H9 (cell line): ENCODE measurements at regions not wholly inside any gene's neighbourhood (a gene's known extent, or its start where the extent isn't known, plus 50 kb on each side); places are given as distances from the start of the nearest gene placed in this dataset.

Experiments used
- DNase-seq: peaks from one replicate; pipeline ENCODE4 v3.0.0-alpha.2; 2017
- H2AFZ ChIP-seq: one replicate; pipeline ENCODE4 v1.6.1; 2013; ENCODE audit warnings: mild to moderate bottlenecking, low read length, control low read depth, moderate library complexity
- H2AK5ac ChIP-seq: 2 replicates; pipeline ENCODE4 v1.6.1; 2013; ENCODE audit warnings: low read length, control low read depth, mixed read lengths; ENCODE audit not compliant: insufficient read length
- H2BK120ac ChIP-seq: one replicate; pipeline ENCODE4 v1.6.1; 2013; ENCODE audit warnings: low read depth, mild to moderate bottlenecking, low read length, control low read depth, inconsistent platforms; ENCODE audit not compliant: poor library complexity, severe bottlenecking
- H2BK12ac ChIP-seq: 2 replicates; pipeline ENCODE4 v1.6.1; 2013; ENCODE audit warnings: low read length, control low read depth, mixed read lengths, low read depth; ENCODE audit not compliant: insufficient read length
- H2BK15ac ChIP-seq: 2 replicates; pipeline ENCODE4 v1.6.1; 2013; ENCODE audit warnings: low read depth, low read length, control low read depth
- H2BK20ac ChIP-seq: one replicate; pipeline ENCODE4 v1.6.1; 2013; ENCODE audit warnings: low read depth, mild to moderate bottlenecking, low read length, control low read depth, inconsistent platforms; ENCODE audit not compliant: poor library complexity, severe bottlenecking
- H2BK5ac ChIP-seq: 2 replicates; pipeline ENCODE4 v1.6.1; 2013; ENCODE audit warnings: low read length, control low read depth, mixed read lengths; ENCODE audit not compliant: insufficient read length
- H3K14ac ChIP-seq: 2 replicates; pipeline ENCODE4 v1.6.1; 2013; ENCODE audit warnings: low read length, control low read depth; ENCODE audit not compliant: insufficient read depth
- H3K18ac ChIP-seq: 2 replicates; pipeline ENCODE4 v1.6.1; 2013; ENCODE audit warnings: low read depth, mild to moderate bottlenecking, mixed read lengths, low read length, control low read depth; ENCODE audit not compliant: insufficient read length
- H3K23ac ChIP-seq: 2 replicates; pipeline ENCODE4 v1.6.1; 2013; ENCODE audit warnings: low read length, control low read depth, mixed read lengths, low read depth; ENCODE audit not compliant: insufficient read length
- H3K23me2 ChIP-seq: 2 replicates; pipeline ENCODE4 v1.6.1; 2013; ENCODE audit warnings: low read depth, mild to moderate bottlenecking, mixed read lengths, low read length, control low read depth; ENCODE audit not compliant: insufficient read length, poor library complexity, severe bottlenecking
- H3K27ac ChIP-seq: 2 replicates; pipeline ENCODE4 v1.5.1; 2013; ENCODE audit warnings: low read length, control low read depth, mixed read lengths, low read depth; ENCODE audit not compliant: insufficient read length
- H3K27me3 ChIP-seq: 2 replicates; pipeline ENCODE4 v1.6.1; 2013; ENCODE audit warnings: low read length, control low read depth, inconsistent platforms; ENCODE audit not compliant: insufficient read depth
- H3K4ac ChIP-seq: 2 replicates; pipeline ENCODE4 v1.6.1; 2013; ENCODE audit warnings: low read depth, mild to moderate bottlenecking, control low read depth, inconsistent platforms, low read length, moderate library complexity
- H3K4me1 ChIP-seq: 2 replicates; pipeline ENCODE4 v1.6.1; 2013; ENCODE audit warnings: low read length, control low read depth, inconsistent platforms; ENCODE audit not compliant: insufficient read depth
- H3K4me2 ChIP-seq: 2 replicates; pipeline ENCODE4 v1.6.1; 2013; ENCODE audit warnings: low read length, control low read depth, mixed read lengths; ENCODE audit not compliant: insufficient read length, insufficient read depth
- H3K56ac ChIP-seq: 2 replicates; pipeline ENCODE4 v1.6.1; 2013; ENCODE audit warnings: low read depth, mild to moderate bottlenecking, mixed read lengths, low read length, control low read depth; ENCODE audit not compliant: insufficient read length
- H3K79me1 ChIP-seq: 2 replicates; pipeline ENCODE4 v1.6.1; 2013; ENCODE audit warnings: low read depth, mild to moderate bottlenecking, moderate library complexity, low read length, control low read depth, inconsistent platforms; ENCODE audit not compliant: insufficient read depth, poor library complexity, severe bottlenecking
- H3K79me2 ChIP-seq: 2 replicates; pipeline ENCODE4 v1.6.1; 2013; ENCODE audit warnings: low read length, control low read depth, inconsistent platforms; ENCODE audit not compliant: insufficient read depth
- H3K9ac ChIP-seq: 2 replicates; pipeline ENCODE4 v1.6.1; 2013; ENCODE audit warnings: low read length, control low read depth, mixed read lengths; ENCODE audit not compliant: insufficient read length; ENCODE audit errors: extremely low read depth
- H3K9me3 ChIP-seq: one replicate; pipeline ENCODE4 v1.6.1; 2013; ENCODE audit warnings: low read depth, low read length, inconsistent platforms; ENCODE audit not compliant: control insufficient read depth
- H3T11ph ChIP-seq: one replicate; pipeline ENCODE4 v1.6.1; 2013; ENCODE audit warnings: mild to moderate bottlenecking, low read length, control low read depth, inconsistent platforms
- H4K20me1 ChIP-seq: one replicate; pipeline ENCODE4 v1.6.1; 2013; ENCODE audit not compliant: control insufficient read depth, insufficient read length, insufficient read depth
- H4K5ac ChIP-seq: 2 replicates; pipeline ENCODE4 v1.6.1; 2013; ENCODE audit warnings: low read depth, mild to moderate bottlenecking, mixed read lengths, low read length, control low read depth; ENCODE audit not compliant: insufficient read length
- H4K8ac ChIP-seq: replicated peaks from 2 replicates; pipeline ENCODE4 v1.6.1; 2013; ENCODE audit warnings: low read length, control low read depth, mixed read lengths, low read depth; ENCODE audit not compliant: insufficient read length
- H4K91ac ChIP-seq: 2 replicates; pipeline ENCODE4 v1.6.1; 2013; ENCODE audit warnings: low read depth, mild to moderate bottlenecking, moderate library complexity, mixed read lengths, low read length, control low read depth; ENCODE audit not compliant: insufficient read length
- H3K27ac Mint-ChIP-seq, 3 experiments: 2 replicates in 2 of 3; 3 replicates in 1 of 3; pipeline ENCODE4 v1.8.0; 2020 to 2021; ENCODE audit warnings: mixed read lengths in 3 of 3, mild to moderate bottlenecking in 1 of 3, moderate library complexity in 1 of 3
- H3K27me3 Mint-ChIP-seq: 2 replicates; pipeline ENCODE4 v1.8.0; 2021; ENCODE audit warnings: low read depth, mild to moderate bottlenecking, moderate library complexity, mixed read lengths
- H3K36me3 Mint-ChIP-seq, 3 experiments: 2 replicates in 2 of 3; 3 replicates in 1 of 3; pipeline ENCODE4 v1.8.0; 2020 to 2021; ENCODE audit warnings: low read depth in 3 of 3, mixed read lengths in 3 of 3; ENCODE audit not compliant: insufficient read depth in 1 of 3
- H3K4me1 Mint-ChIP-seq, 2 experiments: 2 replicates each; pipeline ENCODE4 v1.8.0; 2020; ENCODE audit warnings: mixed read lengths in 2 of 2
- H3K4me3 Mint-ChIP-seq, 2 experiments: 2 replicates in 1 of 2; 3 replicates in 1 of 2; pipeline ENCODE4 v1.8.0; 2020 to 2021; ENCODE audit warnings: mild to moderate bottlenecking in 2 of 2, mixed read lengths in 2 of 2, moderate library complexity in 1 of 2
- H3K9me3 Mint-ChIP-seq, 2 experiments: 2 replicates in 1 of 2; 3 replicates in 1 of 2; pipeline ENCODE4 v1.8.0; 2020; ENCODE audit warnings: mild to moderate bottlenecking in 2 of 2, mixed read lengths in 2 of 2, moderate library complexity in 1 of 2
- TF ChIP-seq, protein P1 (sequence below): fragments of 200-600 bp; sonication (generic); conservative IDR thresholded peaks from 3 replicates; pipeline ENCODE4 v1.8.0; 2021; ENCODE audit warnings: antibody characterized with exemption, mild to moderate bottlenecking

DNA sequence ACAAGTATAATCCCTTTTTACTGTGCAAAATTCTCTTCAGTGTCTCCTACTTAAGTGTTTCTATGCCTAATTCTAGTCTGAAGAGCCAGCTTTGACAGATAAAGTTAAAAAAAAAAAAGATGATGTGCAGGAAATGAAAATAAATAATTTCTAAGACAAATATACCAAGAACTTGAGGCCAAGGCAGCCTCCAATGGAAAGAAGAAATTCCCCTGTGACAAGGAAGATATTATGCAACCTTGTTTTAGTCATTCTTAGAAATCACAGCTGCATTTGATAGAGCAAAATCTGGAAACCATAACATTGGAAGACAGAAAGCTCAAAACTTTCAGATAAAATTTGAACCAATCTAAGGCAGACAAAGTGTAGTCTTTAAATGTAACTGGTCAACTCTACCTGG, 375.9 kb upstream of the TLE4 start:
- Mint-ChIP-seq H3K36me3 (no peaks in the 10 kb centered on the region; a peak in 2 of 7 replicates), H3K27me3 (peaks cover 2% of the 10 kb centered on the region; the same call in 1 of the 2 replicates), H3K27ac (no peak overlapping the region), H3K4me1 (0 out of 4 replicates have a peak, but pooled peaks cover 0 to 2% of the 10 kb centered on the region in 2 experiments), H3K4me3 (no peak overlapping the region), H3K9me3 (no peaks in the 10 kb centered on the region)
- H2BK120ac ChIP-seq, result no peak overlapping the region
- no peak overlapping the region for H3K9ac ChIP-seq
- H2BK20ac ChIP-seq, result no peak overlapping the region
- no peak overlapping the region for H3K4ac ChIP-seq
- no peak overlapping the region for H3T11ph ChIP-seq
- H4K20me1 ChIP-seq, result no peaks in the 10 kb centered on the region
- H3K9me3 ChIP-seq, result no peaks in the 10 kb centered on the region
- H3K27ac ChIP-seq, result no peak overlapping the region
- H3K79me1 ChIP-seq, result no peaks in the 10 kb centered on the region
- no peak overlapping the region for H3K18ac ChIP-seq
- H2AK5ac ChIP-seq, result no peak overlapping the region
- no peak overlapping the region for H3K14ac ChIP-seq
- no peak overlapping the region for H4K91ac ChIP-seq
- DNase-seq, result no peak
- no peaks in the 10 kb centered on the region for H3K27me3 ChIP-seq
- H2BK12ac ChIP-seq, result no peak overlapping the region
- no peaks in the 10 kb centered on the region for H3K79me2 ChIP-seq
- H2AFZ ChIP-seq, result no peak overlapping the region
- H3K23me2 ChIP-seq, result no peaks in the 10 kb centered on the region
- no peak overlapping the region for H3K4me2 ChIP-seq
- no peak overlapping the region for H3K23ac ChIP-seq
- H2BK5ac ChIP-seq, result no peak overlapping the region
- H3K4me1 ChIP-seq, result no peaks in the 10 kb centered on the region
- H3K56ac ChIP-seq, result no peak overlapping the region
- H2BK15ac ChIP-seq, result no peak overlapping the region
- TF ChIP-seq, protein P1, sequence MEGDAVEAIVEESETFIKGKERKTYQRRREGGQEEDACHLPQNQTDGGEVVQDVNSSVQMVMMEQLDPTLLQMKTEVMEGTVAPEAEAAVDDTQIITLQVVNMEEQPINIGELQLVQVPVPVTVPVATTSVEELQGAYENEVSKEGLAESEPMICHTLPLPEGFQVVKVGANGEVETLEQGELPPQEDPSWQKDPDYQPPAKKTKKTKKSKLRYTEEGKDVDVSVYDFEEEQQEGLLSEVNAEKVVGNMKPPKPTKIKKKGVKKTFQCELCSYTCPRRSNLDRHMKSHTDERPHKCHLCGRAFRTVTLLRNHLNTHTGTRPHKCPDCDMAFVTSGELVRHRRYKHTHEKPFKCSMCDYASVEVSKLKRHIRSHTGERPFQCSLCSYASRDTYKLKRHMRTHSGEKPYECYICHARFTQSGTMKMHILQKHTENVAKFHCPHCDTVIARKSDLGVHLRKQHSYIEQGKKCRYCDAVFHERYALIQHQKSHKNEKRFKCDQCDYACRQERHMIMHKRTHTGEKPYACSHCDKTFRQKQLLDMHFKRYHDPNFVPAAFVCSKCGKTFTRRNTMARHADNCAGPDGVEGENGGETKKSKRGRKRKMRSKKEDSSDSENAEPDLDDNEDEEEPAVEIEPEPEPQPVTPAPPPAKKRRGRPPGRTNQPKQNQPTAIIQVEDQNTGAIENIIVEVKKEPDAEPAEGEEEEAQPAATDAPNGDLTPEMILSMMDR, result no peak
- H4K8ac ChIP-seq, result no peak overlapping the region
- H4K5ac ChIP-seq, result no peak overlapping the region
